ENCODE measurements at regions not wholly inside any gene's neighbourhood (a gene's known extent, or its start where the extent isn't known, plus 50 kb on each side); places are given as distances from the start of the nearest gene placed in this dataset.
A peak's percentile ranks its signal among the peaks of the same experiment; 100 is the strongest.

GRCh38 chr6:138722425-138723371 lies 50.9 kb upstream of the CCDC28A start:
- Histone ChIP-seq H3K79me1 (ENCODE audit: low read depth, low read length) (no peaks in the 10 kb centered on the region), H3K23ac (ENCODE audit: insufficient read length) (no peak overlapping the region), H3K27ac (ENCODE audit: low read depth, low read length) (no peak overlapping the region), H3K79me2 (ENCODE audit: control insufficient read depth in 1 of 2, insufficient read depth in 2 of 2, low read length in 2 of 2) (no peaks in the 10 kb centered on the region), H2BK15ac (ENCODE audit: low read length) (no peak overlapping the region), H2BK120ac (replicated peaks; ENCODE audit: low read depth, low read length) (no peak overlapping the region), H4K20me1 (replicated peaks in 1 of 2; ENCODE audit: control insufficient read depth in 1 of 2, insufficient read depth in 2 of 2, low read length in 2 of 2) (no peaks in the 10 kb centered on the region), H3K9me3 (ENCODE audit: insufficient read depth in 2 of 2, low read depth in 1 of 2, low read length in 1 of 2) (no peaks in the 10 kb centered on the region), H3K4me2 (ENCODE audit: insufficient read depth in 1 of 2, low read depth in 2 of 2, low read length in 2 of 2) (no peak overlapping the region), H3K36me3 (ENCODE audit: control insufficient read depth in 2 of 4, insufficient read depth in 4 of 4, low read length in 3 of 4) (no peaks in the 10 kb centered on the region), H3K4me3 (ENCODE audit: extremely low read depth in 1 of 4, insufficient read depth in 2 of 4, low read depth in 3 of 4, low read length in 4 of 4) (no peak overlapping the region), H3K27me3 (replicated peaks in 1 of 4; ENCODE audit: control insufficient read depth in 3 of 4, extremely low read depth in 1 of 4, insufficient read depth in 3 of 4, low read length in 3 of 4) (no peaks in the 10 kb centered on the region), H4K8ac (ENCODE audit: extremely low read depth, insufficient read depth, low read length) (no peak overlapping the region), H2AK5ac (ENCODE audit: low read depth, low read length) (no peak overlapping the region), H3K9ac (replicated peaks in 1 of 4; ENCODE audit: extremely low read depth in 1 of 4, low read depth in 3 of 4, low read length in 3 of 4) (no peak overlapping the region), H4K5ac (ENCODE audit: insufficient read length, low read depth, low read length) (no peak overlapping the region), H2AFZ (ENCODE audit: low read length) (0 out of 2 replicates have a peak overlapping the region, but pooled peaks have one; percentile 4), H3K56ac (replicated peaks; ENCODE audit: insufficient read length, low read depth, low read length) (no peak overlapping the region), H3K14ac (ENCODE audit: insufficient read length) (no peak overlapping the region), H3K18ac (ENCODE audit: extremely low read depth, low read length) (no peak overlapping the region), H3K4me1 (replicated peaks in 1 of 4; ENCODE audit: control insufficient read depth in 3 of 4, insufficient read depth in 4 of 4, low read length in 3 of 4) (no peaks in the 10 kb centered on the region), H2BK5ac (ENCODE audit: low read depth, low read length) (no peak overlapping the region), H2BK20ac (ENCODE audit: low read length) (no peak overlapping the region), H4K91ac (replicated peaks; ENCODE audit: insufficient read length, low read length) (no peak overlapping the region), H2BK12ac (ENCODE audit: low read depth, low read length) (no peak overlapping the region), H3K23me2 (ENCODE audit: low read depth, low read length) (no peaks in the 10 kb centered on the region), H3K4ac (replicated peaks; ENCODE audit: insufficient read length, low read depth, low read length) (no peak overlapping the region)
- TF ChIP-seq SP2 (IDR thresholded peaks at IDR 0.05; ENCODE audit: low read length) (no peak), SP4 (IDR thresholded peaks at IDR 0.05; ENCODE audit: low read length) (no peak), EZH2 (IDR thresholded peaks at IDR 0.05; ENCODE audit: low read depth, low read length, severe bottlenecking) (no peak), TAF7 (optimal IDR thresholded peaks at IDR 0.05; ENCODE audit: borderline replicate concordance, low read depth, low read length) (no peak), ZNF274 (IDR thresholded peaks at IDR 0.05; ENCODE audit: borderline replicate concordance, extremely low read depth, low read length) (no peak), HDAC6 (IDR thresholded peaks at IDR 0.05; ENCODE audit: low read depth, low read length) (no peak), KDM5A (IDR thresholded peaks at IDR 0.05; ENCODE audit: low read length) (no peak), CEBPB (IDR thresholded peaks at IDR 0.05; ENCODE audit: low read depth, low read length) (no peak), EP300 (IDR thresholded peaks at IDR 0.05; ENCODE audit: borderline replicate concordance in 1 of 2, low read depth in 2 of 2, low read length in 2 of 2) (no peak)
- DNase-seq (ENCODE audit: low read depth in 1 of 2, low spot score in 2 of 2) (no peak), FAIRE-seq (no peak)
- 88% methylated on average over 4 of the region's 4 CpGs; no CpG with 5 or more reads in 1 of the 2 experiments for WGBS, 2 experiments (ENCODE audit: extremely low coverage in 1 of 2, insufficient coverage in 1 of 2, insufficient read length in 1 of 2, insufficient replicate concordance in 2 of 2, low coverage in 1 of 2, low lambda C conversion rate in 2 of 2, missing lambda C conversion rate in 1 of 2)
- POLR2A ChIA-PET (ENCODE audit: partially characterized antibody): no interaction called here
- CTCF ChIA-PET (ENCODE audit: partially characterized antibody): interaction anchor here (0.8 to 1.2 kb wide), 2 partner anchors 28 to 117 kb away, joined by 3 read pairs; no protein-coding TSS in a partner anchor
